Liver (tissue), 8 donors: ENCODE measurements at regions not wholly inside any gene's neighbourhood (a gene's known extent, or its start where the extent isn't known, plus 50 kb on each side); places are given as distances from the start of the nearest gene placed in this dataset.

ENCODE experiments used
- DNase-seq: peaks from one replicate; pipeline ENCODE4 v3.0.0-alpha.2; 2017; ENCODE audit warnings: low spot score
- H3K27ac ChIP-seq, 2 donors: one replicate each; pipeline ENCODE4 v1.7.0; 2013; ENCODE audit warnings: inconsistent platforms in 2 of 2, low read length in 2 of 2, control low read depth in 1 of 2, low read depth in 1 of 2, mild to moderate bottlenecking in 1 of 2
- H3K27me3 ChIP-seq, 4 donors: one replicate each; pipeline versions ENCODE4 v1.6.1 to v1.7.0; 2013; ENCODE audit warnings: low read length in 3 of 4, inconsistent platforms in 1 of 4, mild to moderate bottlenecking in 1 of 4, moderate library complexity in 1 of 4; ENCODE audit not compliant: control insufficient read depth in 4 of 4, insufficient read depth in 4 of 4
- H3K36me3 ChIP-seq, 4 donors: one replicate each; pipeline versions ENCODE4 v1.6.1 to v1.7.0; 2013; ENCODE audit warnings: low read length in 3 of 4, mild to moderate bottlenecking in 3 of 4, low read depth in 1 of 4, moderate library complexity in 1 of 4; ENCODE audit not compliant: control insufficient read depth in 4 of 4, insufficient read depth in 3 of 4
- H3K4me1 ChIP-seq, 4 donors: one replicate each; pipeline versions ENCODE4 v1.6.1 to v1.7.0; 2013; ENCODE audit warnings: low read length in 3 of 4, mild to moderate bottlenecking in 3 of 4, moderate library complexity in 1 of 4; ENCODE audit not compliant: control insufficient read depth in 4 of 4, insufficient read depth in 4 of 4
- H3K4me3 ChIP-seq, 3 donors: one replicate each; pipeline versions ENCODE4 v1.6.1 to v1.7.0; 2013; ENCODE audit warnings: low read length in 3 of 3, control low read depth in 1 of 3, low read depth in 1 of 3, mild to moderate bottlenecking in 1 of 3
- H3K9ac ChIP-seq, 2 donors: one replicate each; pipeline ENCODE4 v1.7.0; 2013; ENCODE audit warnings: low read length in 2 of 2, mild to moderate bottlenecking in 2 of 2, moderate library complexity in 2 of 2, control low read depth in 1 of 2, low read depth in 1 of 2
- H3K9me3 ChIP-seq, 4 donors: one replicate each; pipeline versions ENCODE4 v1.6.1 to v1.7.0; 2013; ENCODE audit warnings: low read length in 3 of 4; ENCODE audit not compliant: control insufficient read depth in 4 of 4
- ATF3 ChIP-seq: IDR thresholded peaks from 2 replicates; pipeline ENCODE4 v1.6.1; 2016; ENCODE audit warnings: antibody characterized with exemption
- CTCF ChIP-seq: fragments of 150-350 bp; IDR thresholded peaks from 2 replicates; pipeline ENCODE4 v1.5.1; 2017; ENCODE audit warnings: improper control_type of control experiment, low read depth, low read length; ENCODE audit not compliant: missing input control
- EGR1 ChIP-seq, 2 donors: IDR thresholded peaks; 2 replicates each; pipeline ENCODE4 v1.6.1; 2016 to 2018; ENCODE audit warnings: antibody characterized with exemption in 2 of 2, low read depth in 2 of 2
- FOXA1 ChIP-seq: IDR thresholded peaks from 2 replicates; pipeline ENCODE4 v1.6.1; 2016; ENCODE audit warnings: antibody characterized with exemption
- FOXA2 ChIP-seq: IDR thresholded peaks from 2 replicates; pipeline ENCODE4 v1.6.1; 2016; ENCODE audit warnings: antibody characterized with exemption
- GABPA ChIP-seq, 2 donors: IDR thresholded peaks in 1 of 2; conservative IDR thresholded peaks in 1 of 2; 2 replicates each; pipeline ENCODE4 v1.6.1; 2016; ENCODE audit warnings: antibody characterized with exemption in 2 of 2, mild to moderate bottlenecking in 1 of 2, moderate library complexity in 1 of 2
- HNF4A ChIP-seq, 2 donors: conservative IDR thresholded peaks; 2 replicates each; pipeline ENCODE4 v1.6.1; 2016; ENCODE audit warnings: antibody characterized with exemption in 2 of 2, mild to moderate bottlenecking in 2 of 2
- HNF4G ChIP-seq: IDR thresholded peaks from 2 replicates; pipeline ENCODE4 v1.6.1; 2016; ENCODE audit warnings: antibody characterized with exemption
- JUND ChIP-seq, 2 donors: IDR thresholded peaks; 2 replicates each; pipeline ENCODE4 v1.6.1; 2016; ENCODE audit warnings: antibody characterized with exemption in 2 of 2
- MAX ChIP-seq: IDR thresholded peaks from 2 replicates; pipeline ENCODE4 v1.6.1; 2016; ENCODE audit warnings: antibody characterized with exemption
- NR2F2 ChIP-seq: IDR thresholded peaks from 2 replicates; pipeline ENCODE4 v1.6.1; 2016; ENCODE audit warnings: antibody characterized with exemption
- RAD21 ChIP-seq, 2 donors: IDR thresholded peaks; 2 replicates each; pipeline ENCODE4 v1.6.1; 2016; ENCODE audit warnings: antibody characterized with exemption in 2 of 2, mild to moderate bottlenecking in 2 of 2
- RXRA ChIP-seq, 2 donors: IDR thresholded peaks; 2 replicates each; pipeline ENCODE4 v1.6.1; 2017 to 2018; ENCODE audit warnings: antibody characterized with exemption in 2 of 2, mild to moderate bottlenecking in 1 of 2
- SP1 ChIP-seq: IDR thresholded peaks from 2 replicates; pipeline ENCODE4 v1.6.1; 2018; ENCODE audit warnings: antibody characterized with exemption, mild to moderate bottlenecking
- TAF1 ChIP-seq: conservative IDR thresholded peaks from 2 replicates; pipeline ENCODE4 v1.6.1; 2016; ENCODE audit warnings: antibody characterized with exemption, mild to moderate bottlenecking
- YY1 ChIP-seq: IDR thresholded peaks from 2 replicates; pipeline ENCODE4 v1.6.1; 2016; ENCODE audit warnings: antibody characterized with exemption, mild to moderate bottlenecking
- ZBTB33 ChIP-seq: IDR thresholded peaks from 2 replicates; pipeline ENCODE4 v1.6.1; 2016; ENCODE audit warnings: antibody characterized with exemption
- WGBS: extraction: QIAGEN DNeasy Blood & Tissue Kit; methylation state at CpG from one replicate; pipeline ENCODE4 v1.1.7; 2013; 5-methylcytosine and 5-hydroxymethylcytosine counted together
- TF ChIP-seq, protein P1 (sequence below): IDR thresholded peaks from 2 replicates; pipeline ENCODE4 v1.6.1; 2016; ENCODE audit warnings: antibody characterized with exemption, mild to moderate bottlenecking
- donor health status: healthy.
- donor health status: healthy.
- donor health status: healthy.
- donor health status: healthy.
- donor health status: healthy.

- Histone ChIP-seq H3K9me3 (no peaks in the 10 kb centered on the region), H3K4me1 (no peaks in the 10 kb centered on the region), H3K9ac (no peak overlapping the region), H3K27me3 (no peaks in the 10 kb centered on the region), H3K4me3 (no peak overlapping the region), H3K27ac (no peak overlapping the region), H3K36me3 (no peaks in the 10 kb centered on the region)
- no peak for DNase-seq
- TF ChIP-seq FOXA2 (no peak), RAD21 (IDR thresholded peaks at IDR 0.05) (no peak), NR2F2 (no peak), SP1 (no peak), YY1 (no peak), RXRA (IDR thresholded peaks at IDR 0.05) (no peak), EGR1 (IDR thresholded peaks at IDR 0.05; ENCODE audit: low read depth in 2 of 2) (no peak), HNF4G (no peak), FOXA1 (no peak), CTCF (no peak), JUND (IDR thresholded peaks at IDR 0.05) (no peak), ZBTB33 (no peak), TAF1 (no peak), GABPA (IDR thresholded peaks at IDR 0.05 in 1 of 2, conservative IDR thresholded peaks at IDR 0.05 in 1 of 2) (no peak), ATF3 (no peak), MAX (no peak), HNF4A (conservative IDR thresholded peaks at IDR 0.05) (no peak)
- TF ChIP-seq, protein P1, sequence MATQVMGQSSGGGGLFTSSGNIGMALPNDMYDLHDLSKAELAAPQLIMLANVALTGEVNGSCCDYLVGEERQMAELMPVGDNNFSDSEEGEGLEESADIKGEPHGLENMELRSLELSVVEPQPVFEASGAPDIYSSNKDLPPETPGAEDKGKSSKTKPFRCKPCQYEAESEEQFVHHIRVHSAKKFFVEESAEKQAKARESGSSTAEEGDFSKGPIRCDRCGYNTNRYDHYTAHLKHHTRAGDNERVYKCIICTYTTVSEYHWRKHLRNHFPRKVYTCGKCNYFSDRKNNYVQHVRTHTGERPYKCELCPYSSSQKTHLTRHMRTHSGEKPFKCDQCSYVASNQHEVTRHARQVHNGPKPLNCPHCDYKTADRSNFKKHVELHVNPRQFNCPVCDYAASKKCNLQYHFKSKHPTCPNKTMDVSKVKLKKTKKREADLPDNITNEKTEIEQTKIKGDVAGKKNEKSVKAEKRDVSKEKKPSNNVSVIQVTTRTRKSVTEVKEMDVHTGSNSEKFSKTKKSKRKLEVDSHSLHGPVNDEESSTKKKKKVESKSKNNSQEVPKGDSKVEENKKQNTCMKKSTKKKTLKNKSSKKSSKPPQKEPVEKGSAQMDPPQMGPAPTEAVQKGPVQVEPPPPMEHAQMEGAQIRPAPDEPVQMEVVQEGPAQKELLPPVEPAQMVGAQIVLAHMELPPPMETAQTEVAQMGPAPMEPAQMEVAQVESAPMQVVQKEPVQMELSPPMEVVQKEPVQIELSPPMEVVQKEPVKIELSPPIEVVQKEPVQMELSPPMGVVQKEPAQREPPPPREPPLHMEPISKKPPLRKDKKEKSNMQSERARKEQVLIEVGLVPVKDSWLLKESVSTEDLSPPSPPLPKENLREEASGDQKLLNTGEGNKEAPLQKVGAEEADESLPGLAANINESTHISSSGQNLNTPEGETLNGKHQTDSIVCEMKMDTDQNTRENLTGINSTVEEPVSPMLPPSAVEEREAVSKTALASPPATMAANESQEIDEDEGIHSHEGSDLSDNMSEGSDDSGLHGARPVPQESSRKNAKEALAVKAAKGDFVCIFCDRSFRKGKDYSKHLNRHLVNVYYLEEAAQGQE = no peak
- WGBS = 96% methylated on average over 4 of the region's 4 CpGs
Measured at GRCh38 chr12:87444039-87444438, 585.2 kb downstream of the C12orf50 start.

- H3K4me1 ChIP-seq = no peaks in the 10 kb centered on the region
- H3K27ac ChIP-seq = no peak overlapping the region
- H3K27me3 ChIP-seq = no peaks in the 10 kb centered on the region
- TF ChIP-seq JUND (IDR thresholded peaks at IDR 0.05) (no peak), GABPA (IDR thresholded peaks at IDR 0.05 in 1 of 2, conservative IDR thresholded peaks at IDR 0.05 in 1 of 2) (no peak), ATF3 (no peak), RAD21 (IDR thresholded peaks at IDR 0.05) (no peak)
- TF ChIP-seq, protein P1 = no peak
- WGBS = 67% methylated on average over 3 of the region's 3 CpGs
- DNase-seq = no peak
- no peak overlapping the region for H3K4me3 ChIP-seq
- H3K36me3 ChIP-seq = no peaks in the 10 kb centered on the region
- no peaks in the 10 kb centered on the region for H3K9me3 ChIP-seq
- H3K9ac ChIP-seq = no peak overlapping the region
Measured at GRCh38 chr12:87441511-87441910, 587.7 kb downstream of the C12orf50 start.
